Hepatocyte (in vitro differentiated cells): ENCODE measurements at regions not wholly inside any gene's neighbourhood (a gene's known extent, or its start where the extent isn't known, plus 50 kb on each side); places are given as distances from the start of the nearest gene placed in this dataset.

Experiments
- DNase-seq: peaks from one replicate; pipeline ENCODE4 v3.0.0-alpha.2; 2016; ENCODE audit warnings: low spot score
- H2AFZ ChIP-seq: fragments of 200-600 bp; sonication (generic); 2 replicates; pipeline ENCODE4 v1.6.0; 2016; ENCODE audit warnings: antibody characterized with exemption, mild to moderate bottlenecking
- H3K27ac ChIP-seq: fragments of 200-600 bp; sonication (generic); 2 replicates; pipeline ENCODE4 v1.5.1; 2016; ENCODE audit warnings: mild to moderate bottlenecking
- H3K27me3 ChIP-seq: fragments of 200-600 bp; sonication (generic); 2 replicates; pipeline ENCODE4 v1.6.1; 2016
- H3K36me3 ChIP-seq: fragments of 200-600 bp; sonication (generic); replicated peaks from 2 replicates; pipeline ENCODE4 v1.5.1; 2016; ENCODE audit warnings: low read depth; ENCODE audit not compliant: insufficient read depth
- H3K4me1 ChIP-seq: fragments of 200-600 bp; sonication (generic); 2 replicates; pipeline ENCODE4 v1.5.1; 2016; ENCODE audit warnings: mild to moderate bottlenecking, moderate library complexity; ENCODE audit not compliant: insufficient read depth
- H3K4me2 ChIP-seq: fragments of 200-600 bp; sonication (generic); 2 replicates; pipeline ENCODE4 v1.6.0; 2016
- H3K4me3 ChIP-seq: fragments of 200-600 bp; sonication (generic); 2 replicates; pipeline ENCODE4 v1.5.1; 2016; ENCODE audit warnings: mild to moderate bottlenecking
- H3K79me2 ChIP-seq: fragments of 200-600 bp; sonication (generic); 2 replicates; pipeline ENCODE4 v1.6.0; 2017; ENCODE audit warnings: mild to moderate bottlenecking
- H3K9me2 ChIP-seq: fragments of 200-600 bp; sonication (generic); replicated peaks from 2 replicates; pipeline ENCODE4 v1.6.0; 2017; ENCODE audit warnings: mild to moderate bottlenecking; ENCODE audit not compliant: insufficient read depth
- H3K9me3 ChIP-seq: fragments of 200-600 bp; sonication (generic); 2 replicates; pipeline ENCODE4 v1.5.1; 2016; ENCODE audit warnings: low read depth, mild to moderate bottlenecking
- H4K20me1 ChIP-seq: fragments of 200-600 bp; sonication (generic); 2 replicates; pipeline ENCODE4 v1.6.0; 2016; ENCODE audit warnings: mild to moderate bottlenecking; ENCODE audit not compliant: insufficient read depth, poor library complexity, severe bottlenecking
- CTCF ChIP-seq: fragments of 200-600 bp; sonication (generic); IDR thresholded peaks from 2 replicates; pipeline ENCODE4 v1.5.1; 2016; ENCODE audit warnings: antibody characterized with exemption, mild to moderate bottlenecking; ENCODE audit not compliant: poor library complexity
- EZH2 ChIP-seq: fragments of 200-600 bp; sonication (generic); IDR thresholded peaks from 2 replicates; pipeline ENCODE4 v1.6.1; 2016; ENCODE audit warnings: antibody characterized with exemption, mild to moderate bottlenecking, borderline replicate concordance
- EZH2phosphoT487 ChIP-seq: fragments of 200-600 bp; sonication (generic); IDR thresholded peaks from one replicate; pipeline ENCODE4 v1.6.1; 2018; ENCODE audit warnings: antibody characterized with exemption, mild to moderate bottlenecking, low read depth, moderate library complexity; ENCODE audit not compliant: unreplicated experiment, severe bottlenecking
- WGBS: methylation state at CpG from one replicate; pipeline ENCODE4 v1.1.6; 2016; ENCODE audit warnings: low lambda C conversion rate; ENCODE audit errors: missing lambda C conversion rate; 5-methylcytosine and 5-hydroxymethylcytosine counted together

DNA sequence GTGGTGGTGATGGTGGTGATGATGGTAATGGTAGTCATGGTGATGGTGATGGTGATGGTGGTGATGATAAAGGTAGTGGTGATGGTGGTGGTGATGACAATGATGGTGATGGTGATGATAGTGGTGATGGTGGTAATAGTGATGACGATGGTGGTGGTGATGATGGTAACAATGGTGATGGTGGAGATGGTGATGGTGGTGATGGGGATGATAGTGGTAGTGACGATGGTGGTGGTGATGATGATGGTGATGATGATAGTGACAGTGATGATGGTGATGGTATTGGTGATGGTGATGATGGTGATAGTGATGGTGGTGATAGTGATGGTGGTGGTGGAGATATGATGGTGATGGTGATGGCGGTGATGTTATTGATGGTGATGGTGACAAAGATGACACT, 108.4 kb upstream of the NKX1-1 start:
- Histone ChIP-seq H2AFZ (no peak overlapping the region), H4K20me1 (no peaks in the 10 kb centered on the region), H3K27me3 (no peaks in the 10 kb centered on the region)

GRCh38 chr4:1513936-1514483, 107.8 kb upstream of the NKX1-1 start:
- Histone ChIP-seq H3K9me3 (no peaks in the 10 kb centered on the region), H2AFZ (no peak overlapping the region), H4K20me1 (no peaks in the 10 kb centered on the region), H3K79me2 (no peaks in the 10 kb centered on the region), H3K4me2 (no peak overlapping the region), H3K4me1 (no peaks in the 10 kb centered on the region), H3K9me2 (no peaks in the 10 kb centered on the region), H3K27ac (no peak overlapping the region), H3K36me3 (no peaks in the 10 kb centered on the region), H3K4me3 (no peak overlapping the region), H3K27me3 (no peaks in the 10 kb centered on the region)
- TF ChIP-seq CTCF (no peak), EZH2 (no peak), EZH2phosphoT487 (no peak)
- WGBS, result 92% methylated on average over 3 of the region's 4 CpGs
- DNase-seq, result no peak

More for the DNA sequence above, 108.4 kb upstream of the NKX1-1 start:
- 66% methylated on average over 3 of the region's 3 CpGs for WGBS
- H3K4me1 ChIP-seq, result no peaks in the 10 kb centered on the region
- TF ChIP-seq EZH2 (no peak), CTCF (no peak), EZH2phosphoT487 (no peak)
- no peak overlapping the region for H3K4me2 ChIP-seq
- H3K27ac ChIP-seq, result no peak overlapping the region
- H3K79me2 ChIP-seq, result no peaks in the 10 kb centered on the region
- H3K9me2 ChIP-seq, result no peaks in the 10 kb centered on the region
- no peaks in the 10 kb centered on the region for H3K36me3 ChIP-seq
- no peak overlapping the region for H3K4me3 ChIP-seq
- H3K9me3 ChIP-seq, result no peaks in the 10 kb centered on the region
- no peak for DNase-seq

DNA sequence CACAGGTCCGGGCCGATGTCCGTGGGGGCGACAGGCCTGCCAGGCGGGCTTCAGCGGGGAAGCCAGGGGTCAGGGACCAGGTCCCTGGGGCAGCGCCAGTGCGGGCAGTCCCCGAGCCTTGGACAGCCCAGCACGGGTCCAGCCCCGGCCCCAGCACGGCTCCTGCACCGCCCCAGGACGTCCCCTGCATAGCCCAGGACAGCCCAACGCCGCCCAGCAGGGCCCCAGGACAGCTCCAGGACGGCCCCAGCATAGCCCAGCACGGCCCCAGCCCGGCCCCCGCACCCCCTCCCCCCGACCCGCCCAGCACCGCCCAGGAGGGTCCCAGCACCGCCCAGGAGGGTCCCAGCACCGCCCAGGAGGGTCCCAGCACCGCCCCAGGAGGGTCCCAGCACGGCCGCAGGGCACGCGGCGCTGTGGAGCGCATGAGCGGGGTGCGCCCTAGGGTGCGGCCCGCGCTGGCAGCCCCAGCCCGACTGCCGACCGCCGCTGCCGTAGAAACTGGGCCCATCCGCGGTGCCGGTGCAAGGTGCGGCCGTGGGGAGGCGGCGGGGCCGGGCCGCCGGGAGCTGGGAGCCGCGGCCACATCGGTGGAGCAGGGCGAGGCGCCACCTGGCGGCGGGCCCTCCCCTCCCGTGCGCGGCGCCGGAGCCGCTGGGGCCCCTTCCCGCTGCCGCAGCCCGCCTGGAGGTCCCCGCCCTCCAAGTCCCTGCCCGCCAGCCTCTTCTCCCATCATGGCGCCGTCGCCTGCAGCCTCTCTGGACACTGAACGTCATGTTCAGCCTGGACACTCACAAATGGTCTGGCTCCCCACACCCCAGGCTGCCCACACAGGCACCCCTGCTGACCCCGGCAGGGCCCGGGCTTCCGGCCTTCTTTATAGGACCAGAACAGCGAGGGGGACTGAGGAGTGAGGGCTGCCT, 106.8 kb upstream of the NKX1-1 start:
- no peaks in the 10 kb centered on the region for H4K20me1 ChIP-seq
- WGBS, result 23% methylated on average over 27 of the region's 78 CpGs
- no peaks in the 10 kb centered on the region for H3K9me3 ChIP-seq
- H2AFZ ChIP-seq, result no peak overlapping the region
- H3K79me2 ChIP-seq, result no peaks in the 10 kb centered on the region
- H3K4me1 ChIP-seq, result no peaks in the 10 kb centered on the region
- no peak overlapping the region for H3K4me3 ChIP-seq
- no peaks in the 10 kb centered on the region for H3K36me3 ChIP-seq
- H3K4me2 ChIP-seq, result peak overlapping the region; percentile 86
- no peak overlapping the region for H3K27ac ChIP-seq
- H3K9me2 ChIP-seq, result no peaks in the 10 kb centered on the region
- no peaks in the 10 kb centered on the region for H3K27me3 ChIP-seq
- peak; percentile 87 for DNase-seq
- TF ChIP-seq CTCF (peak; percentile 48), EZH2 (no peak)
